ENCODE measurements at regions not wholly inside any gene's neighbourhood (a gene's known extent, or its start where the extent isn't known, plus 50 kb on each side); places are given as distances from the start of the nearest gene placed in this dataset.

- H3K9me3 ChIP-seq (ENCODE audit: low read depth, low read length) = no peaks in the 10 kb centered on the region
- H3K4me3 ChIP-seq (ENCODE audit: insufficient read depth, low read length) = no peak overlapping the region
- no peak for TF ChIP-seq CTCF (IDR thresholded peaks at IDR 0.05; ENCODE audit: extremely low read depth, low read depth, low read length)
- H3K27ac ChIP-seq (ENCODE audit: low read depth, low read length) = no peak overlapping the region
- no peak overlapping the region for H3K4me2 ChIP-seq (ENCODE audit: insufficient read depth, low read length)
- H3K79me2 ChIP-seq (ENCODE audit: insufficient read depth, low read length) = no peaks in the 10 kb centered on the region
- H4K20me1 ChIP-seq (ENCODE audit: insufficient read depth, low read length) = no peaks in the 10 kb centered on the region
- DNase-seq (ENCODE audit: insufficient read length, low spot score, missing footprints) = no peak
- no peak overlapping the region for H2AFZ ChIP-seq (ENCODE audit: low read length)
- H3K36me3 ChIP-seq (ENCODE audit: insufficient read depth, low read length) = no peaks in the 10 kb centered on the region
- no peaks in the 10 kb centered on the region for H3K4me1 ChIP-seq (ENCODE audit: insufficient read depth, low read length)
- no peaks in the 10 kb centered on the region for H3K27me3 ChIP-seq (ENCODE audit: insufficient read depth, low read length)
These were observed 483.2 kb upstream of the DIPK2B start for GRCh38 chrX:45683914-45684313.

DNA sequence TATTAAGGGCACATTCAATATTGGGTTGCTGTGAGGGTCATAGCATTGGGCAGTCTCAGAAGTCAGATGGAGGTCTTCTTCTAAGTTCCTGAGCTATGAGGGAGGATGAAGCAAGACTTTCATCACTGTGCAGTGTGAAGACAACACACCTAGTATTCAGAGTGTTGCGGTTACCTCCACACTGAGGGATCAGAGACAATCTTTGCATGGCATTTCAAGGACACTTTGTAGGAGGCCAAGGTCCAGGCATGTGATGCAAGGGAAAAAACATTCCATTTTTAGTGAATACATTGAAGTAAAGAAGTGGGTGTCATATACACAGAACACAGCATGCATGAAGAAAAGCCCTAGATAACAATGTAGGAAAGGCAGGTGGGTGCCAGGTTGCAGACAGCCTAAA is 481.2 kb upstream of the DIPK2B start:
- no peak for TF ChIP-seq CTCF (IDR thresholded peaks at IDR 0.05; ENCODE audit: extremely low read depth, low read depth, low read length)

GRCh38 chrX:45669715-45670340 is 469.2 kb upstream of the DIPK2B start:
- no peak for TF ChIP-seq CTCF (IDR thresholded peaks at IDR 0.05; ENCODE audit: extremely low read depth, low read depth, low read length)
- Histone ChIP-seq H3K4me2 (ENCODE audit: insufficient read depth, low read length) (peak overlapping the region; percentile 26), H3K4me3 (ENCODE audit: insufficient read depth, low read length) (no peak overlapping the region), H2AFZ (ENCODE audit: low read length) (no peak overlapping the region), H3K27me3 (ENCODE audit: insufficient read depth, low read length) (no peaks in the 10 kb centered on the region), H3K27ac (ENCODE audit: low read depth, low read length) (peak overlapping the region; percentile 73), H3K79me2 (ENCODE audit: insufficient read depth, low read length) (no peaks in the 10 kb centered on the region), H3K9me3 (ENCODE audit: low read depth, low read length) (no peaks in the 10 kb centered on the region), H4K20me1 (ENCODE audit: insufficient read depth, low read length) (no peaks in the 10 kb centered on the region), H3K4me1 (ENCODE audit: insufficient read depth, low read length) (peaks cover 29% of the 10 kb centered on the region), H3K36me3 (ENCODE audit: insufficient read depth, low read length) (no peaks in the 10 kb centered on the region)
- DNase-seq (ENCODE audit: insufficient read length, low spot score, missing footprints) = no peak

More for the DNA sequence above, 481.2 kb upstream of the DIPK2B start:
- Histone ChIP-seq H3K9me3 (ENCODE audit: low read depth, low read length) (no peaks in the 10 kb centered on the region), H4K20me1 (ENCODE audit: insufficient read depth, low read length) (no peaks in the 10 kb centered on the region), H3K27ac (ENCODE audit: low read depth, low read length) (no peak overlapping the region), H3K4me2 (ENCODE audit: insufficient read depth, low read length) (no peak overlapping the region), H3K79me2 (ENCODE audit: insufficient read depth, low read length) (no peaks in the 10 kb centered on the region), H3K4me3 (ENCODE audit: insufficient read depth, low read length) (no peak overlapping the region), H3K36me3 (ENCODE audit: insufficient read depth, low read length) (no peaks in the 10 kb centered on the region), H2AFZ (ENCODE audit: low read length) (no peak overlapping the region), H3K4me1 (ENCODE audit: insufficient read depth, low read length) (no peaks in the 10 kb centered on the region), H3K27me3 (ENCODE audit: insufficient read depth, low read length) (peaks cover 5% of the 10 kb centered on the region)
- DNase-seq (ENCODE audit: insufficient read length, low spot score, missing footprints) = no peak

DNA sequence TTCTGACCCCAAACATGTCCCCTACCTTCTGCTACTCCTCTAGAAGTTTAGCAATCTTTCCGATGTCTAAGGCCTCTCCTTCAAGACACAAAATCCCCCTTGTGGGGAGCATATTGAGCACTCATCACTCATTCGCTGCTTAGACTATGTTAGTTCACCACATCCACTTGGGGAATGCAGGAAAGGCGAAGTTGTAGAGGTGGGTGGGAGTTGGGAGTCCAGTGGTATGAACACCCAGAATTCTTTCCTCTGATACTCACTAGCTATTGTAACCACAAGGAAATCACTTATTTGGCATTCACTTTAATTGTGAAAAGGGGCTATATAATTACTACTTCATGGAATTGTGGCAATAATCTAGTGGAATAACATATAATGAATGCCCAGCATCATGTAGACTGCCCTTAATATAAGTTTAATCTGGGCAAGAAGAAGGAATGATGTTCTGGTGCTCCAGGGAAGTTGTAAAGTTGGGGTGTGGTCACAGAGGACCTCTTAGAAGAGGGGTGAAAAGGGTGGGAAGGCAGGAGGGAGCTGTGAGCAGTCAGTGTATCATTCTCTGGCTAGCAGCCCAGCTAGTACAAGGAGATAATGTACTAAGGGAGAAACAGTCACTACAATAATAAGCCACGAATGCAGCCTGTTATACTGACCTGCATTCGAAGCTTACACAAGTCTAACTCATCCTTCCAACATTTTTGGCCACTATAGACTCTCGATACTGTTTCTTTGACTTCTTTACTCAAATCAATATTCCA is 468.2 kb upstream of the DIPK2B start:
- no peak overlapping the region for H2AFZ ChIP-seq (ENCODE audit: low read length)
- H3K4me3 ChIP-seq (ENCODE audit: insufficient read depth, low read length) = no peak overlapping the region
- H3K4me2 ChIP-seq (ENCODE audit: insufficient read depth, low read length) = peak overlapping the region; percentile 26
- DNase-seq (ENCODE audit: insufficient read length, low spot score, missing footprints) = peak; percentile 91
- H3K36me3 ChIP-seq (ENCODE audit: insufficient read depth, low read length) = no peaks in the 10 kb centered on the region
- no peaks in the 10 kb centered on the region for H3K79me2 ChIP-seq (ENCODE audit: insufficient read depth, low read length)
- no peaks in the 10 kb centered on the region for H3K27me3 ChIP-seq (ENCODE audit: insufficient read depth, low read length)
- no peaks in the 10 kb centered on the region for H4K20me1 ChIP-seq (ENCODE audit: insufficient read depth, low read length)
- no peak for TF ChIP-seq CTCF (IDR thresholded peaks at IDR 0.05; ENCODE audit: extremely low read depth, low read depth, low read length)
- no peaks in the 10 kb centered on the region for H3K9me3 ChIP-seq (ENCODE audit: low read depth, low read length)
- peaks cover 29% of the 10 kb centered on the region for H3K4me1 ChIP-seq (ENCODE audit: insufficient read depth, low read length)
- peak overlapping the region; percentile 73 for H3K27ac ChIP-seq (ENCODE audit: low read depth, low read length)
